ENCODE measurements at regions not wholly inside any gene's neighbourhood (a gene's known extent, or its start where the extent isn't known, plus 50 kb on each side); places are given as distances from the start of the nearest gene placed in this dataset.

- TF ChIP-seq ZNF18 (tag by site-specific recombination; IDR thresholded peaks at IDR 0.05) (peak; percentile 50; the same call in 1 of the 2 replicates), GLI2 (tag by site-specific recombination; IDR thresholded peaks at IDR 0.05; ENCODE audit: borderline replicate concordance, low read depth) (no peak; the same call in 1 of the 2 replicates), ZNF792 (tag by site-specific recombination; IDR thresholded peaks at IDR 0.05) (no peak), ZNF19 (tag by site-specific recombination; IDR thresholded peaks at IDR 0.05; ENCODE audit: low read depth) (no peak), ZNF747 (tag by site-specific recombination; IDR thresholded peaks at IDR 0.05) (no peak), ZBTB48 (tag by site-specific recombination; IDR thresholded peaks at IDR 0.05) (no peak), ZNF184 (tag by site-specific recombination; IDR thresholded peaks at IDR 0.05) (peak; percentile 95), ZNF560 (tag by site-specific recombination; IDR thresholded peaks at IDR 0.05; ENCODE audit: borderline replicate concordance) (no peak), ZNF302 (tag by site-specific recombination; IDR thresholded peaks at IDR 0.05; ENCODE audit: low read depth) (no peak), ZNF174 (tag by site-specific recombination; IDR thresholded peaks at IDR 0.05) (peak; percentile 79; the same call in 1 of the 2 replicates), BCL11A (tag by site-specific recombination; IDR thresholded peaks at IDR 0.05; ENCODE audit: low read depth) (no peak), ZNF514 (tag by site-specific recombination; IDR thresholded peaks at IDR 0.05) (no peak), ZNF670 (tag by site-specific recombination; IDR thresholded peaks at IDR 0.05; ENCODE audit: low read depth) (no peak), ZBTB7A (tag by site-specific recombination; IDR thresholded peaks at IDR 0.05; ENCODE audit: low read depth) (no peak), ZNF37A (tag by site-specific recombination; IDR thresholded peaks at IDR 0.05) (peak; percentile 78; the same call in 1 of the 2 replicates), ZNF600 (tag by site-specific recombination; IDR thresholded peaks at IDR 0.05) (peak; percentile 50; the same call in 1 of the 2 replicates), ZNF394 (tag by site-specific recombination; IDR thresholded peaks at IDR 0.05; ENCODE audit: borderline replicate concordance) (peak; percentile 38; the same call in 1 of the 2 replicates), MEIS1 (CRISPR knock-in tag; IDR thresholded peaks at IDR 0.05; ENCODE audit: borderline replicate concordance) (no peak), ZNF341 (tag by site-specific recombination; IDR thresholded peaks at IDR 0.05; ENCODE audit: low read depth) (no peak), ZIC2 (tag by site-specific recombination; IDR thresholded peaks at IDR 0.05) (peak; percentile 69), ZNF521 (tag by site-specific recombination; IDR thresholded peaks at IDR 0.05) (no peak), ZNF404 (tag by site-specific recombination; IDR thresholded peaks at IDR 0.05) (no peak), ZNF354C (tag by site-specific recombination; IDR thresholded peaks at IDR 0.05; ENCODE audit: borderline replicate concordance, low read depth) (no peak), ZNF555 (tag by site-specific recombination; conservative IDR thresholded peaks at IDR 0.05) (no peak), PRDM1 (tag by site-specific recombination; IDR thresholded peaks at IDR 0.05) (peak; percentile 4; the same call in 1 of the 2 replicates), GLI4 (tag by site-specific recombination; IDR thresholded peaks at IDR 0.05) (no peak), RBAK (tag by site-specific recombination; IDR thresholded peaks at IDR 0.05) (no peak), TRIM28 (IDR thresholded peaks at IDR 0.05; ENCODE audit: borderline replicate concordance, low read length) (peak; percentile 51; the same call in 1 of the 2 replicates), ZNF169 (tag by site-specific recombination; IDR thresholded peaks at IDR 0.05) (no peak), ZNF449 (tag by site-specific recombination; IDR thresholded peaks at IDR 0.05) (no peak), ZNF2 (tag by site-specific recombination; IDR thresholded peaks at IDR 0.05) (0 out of 2 replicates have a peak, but pooled peaks have one; percentile 42), ZNF155 (tag by site-specific recombination; IDR thresholded peaks at IDR 0.05) (no peak)
- TF ChIP-seq, protein P1, sequence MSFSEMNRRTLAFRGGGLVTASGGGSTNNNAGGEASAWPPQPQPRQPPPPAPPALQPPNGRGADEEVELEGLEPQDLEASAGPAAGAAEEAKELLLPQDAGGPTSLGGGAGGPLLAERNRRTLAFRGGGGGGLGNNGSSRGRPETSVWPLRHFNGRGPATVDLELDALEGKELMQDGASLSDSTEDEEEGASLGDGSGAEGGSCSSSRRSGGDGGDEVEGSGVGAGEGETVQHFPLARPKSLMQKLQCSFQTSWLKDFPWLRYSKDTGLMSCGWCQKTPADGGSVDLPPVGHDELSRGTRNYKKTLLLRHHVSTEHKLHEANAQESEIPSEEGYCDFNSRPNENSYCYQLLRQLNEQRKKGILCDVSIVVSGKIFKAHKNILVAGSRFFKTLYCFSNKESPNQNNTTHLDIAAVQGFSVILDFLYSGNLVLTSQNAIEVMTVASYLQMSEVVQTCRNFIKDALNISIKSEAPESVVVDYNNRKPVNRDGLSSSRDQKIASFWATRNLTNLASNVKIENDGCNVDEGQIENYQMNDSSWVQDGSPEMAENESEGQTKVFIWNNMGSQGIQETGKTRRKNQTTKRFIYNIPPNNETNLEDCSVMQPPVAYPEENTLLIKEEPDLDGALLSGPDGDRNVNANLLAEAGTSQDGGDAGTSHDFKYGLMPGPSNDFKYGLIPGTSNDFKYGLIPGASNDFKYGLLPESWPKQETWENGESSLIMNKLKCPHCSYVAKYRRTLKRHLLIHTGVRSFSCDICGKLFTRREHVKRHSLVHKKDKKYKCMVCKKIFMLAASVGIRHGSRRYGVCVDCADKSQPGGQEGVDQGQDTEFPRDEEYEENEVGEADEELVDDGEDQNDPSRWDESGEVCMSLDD (tag by site-specific recombination; IDR thresholded peaks at IDR 0.05) = no peak
- TF ChIP-seq, protein P2, sequence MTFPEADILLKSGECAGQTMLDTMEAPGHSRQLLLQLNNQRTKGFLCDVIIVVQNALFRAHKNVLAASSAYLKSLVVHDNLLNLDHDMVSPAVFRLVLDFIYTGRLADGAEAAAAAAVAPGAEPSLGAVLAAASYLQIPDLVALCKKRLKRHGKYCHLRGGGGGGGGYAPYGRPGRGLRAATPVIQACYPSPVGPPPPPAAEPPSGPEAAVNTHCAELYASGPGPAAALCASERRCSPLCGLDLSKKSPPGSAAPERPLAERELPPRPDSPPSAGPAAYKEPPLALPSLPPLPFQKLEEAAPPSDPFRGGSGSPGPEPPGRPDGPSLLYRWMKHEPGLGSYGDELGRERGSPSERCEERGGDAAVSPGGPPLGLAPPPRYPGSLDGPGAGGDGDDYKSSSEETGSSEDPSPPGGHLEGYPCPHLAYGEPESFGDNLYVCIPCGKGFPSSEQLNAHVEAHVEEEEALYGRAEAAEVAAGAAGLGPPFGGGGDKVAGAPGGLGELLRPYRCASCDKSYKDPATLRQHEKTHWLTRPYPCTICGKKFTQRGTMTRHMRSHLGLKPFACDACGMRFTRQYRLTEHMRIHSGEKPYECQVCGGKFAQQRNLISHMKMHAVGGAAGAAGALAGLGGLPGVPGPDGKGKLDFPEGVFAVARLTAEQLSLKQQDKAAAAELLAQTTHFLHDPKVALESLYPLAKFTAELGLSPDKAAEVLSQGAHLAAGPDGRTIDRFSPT (tag by site-specific recombination; IDR thresholded peaks at IDR 0.05) = no peak
These were observed 96.8 kb downstream of the ZNF608 start (continued) for GRCh38 chr5:124649491-124650146.

All from HEK293 (cell line).